SK-N-SH (cell line): ENCODE measurements at regions not wholly inside any gene's neighbourhood (a gene's known extent, or its start where the extent isn't known, plus 50 kb on each side); places are given as distances from the start of the nearest gene placed in this dataset.

Experiments used
- CTCF ChIA-PET: fragments of 300-600, 350-600 bp; formaldehyde crosslinking; extraction: SDS; loops from one replicate; lab custom pipeline; 2021; lab: Yijun Ruan, JAX
- POLR2A ChIA-PET: fragments of 350-600 bp; sonication (Branson Sonifier 250); formaldehyde crosslinking; extraction: SDS; loops from one replicate; lab custom pipeline; 2020; ENCODE audit warnings: antibody characterized with exemption, inconsistent platforms; lab: Yijun Ruan, JAX
- DNase-seq: peaks from one replicate; pipeline ENCODE4 v3.0.0; 2012
- H2AFZ ChIP-seq: fragments of 200-600 bp; sonication (generic); 2 replicates; pipeline ENCODE4 v1.8.1; 2016; ENCODE audit warnings: antibody characterized with exemption, mild to moderate bottlenecking, low read depth
- H3F3A ChIP-seq: fragments of 200-600 bp; sonication (generic); replicated peaks from 2 replicates; pipeline ENCODE3; 2016; ENCODE audit warnings: antibody characterized with exemption, mild to moderate bottlenecking; ENCODE audit not compliant: insufficient read depth
- H3K27ac ChIP-seq, 2 experiments: fragments of 200-500 bp in 1 of 2; fragments of 200-600 bp in 1 of 2; sonication (Bioruptor generic) in 1 of 2; sonication (generic), shearing (Covaris generic) in 1 of 2; 2 replicates each; pipeline versions ENCODE4 v1.5.1 to v1.6.1; 2014 to 2016; ENCODE audit warnings: low read depth in 2 of 2, inconsistent platforms in 1 of 2, low read length in 1 of 2, mild to moderate bottlenecking in 1 of 2, mixed read lengths in 1 of 2
- H3K27me3 ChIP-seq: fragments of 200-600 bp; sonication (generic), shearing (Covaris generic); 2 replicates; pipeline ENCODE4 v1.6.1; 2016; ENCODE audit warnings: mixed run types; ENCODE audit not compliant: insufficient read depth
- H3K36me3 ChIP-seq, 2 experiments: fragments of 200-500 bp in 1 of 2; fragments of 200-600 bp in 1 of 2; sonication (Bioruptor generic) in 1 of 2; sonication (generic) in 1 of 2; replicated peaks in 1 of 2; 2 replicates each; pipeline versions ENCODE3 to v1.5.1; 2014 to 2016; ENCODE audit warnings: low read length in 1 of 2, mild to moderate bottlenecking in 1 of 2; ENCODE audit not compliant: insufficient read depth in 2 of 2, control insufficient read depth in 1 of 2
- H3K4me1 ChIP-seq, 2 experiments: fragments of 200-500 bp in 1 of 2; fragments of 200-600 bp in 1 of 2; sonication (Bioruptor generic) in 1 of 2; sonication (generic), shearing (Covaris generic) in 1 of 2; 2 replicates each; pipeline versions ENCODE4 v1.5.1 to v1.6.1; 2014 to 2016; ENCODE audit warnings: low read depth in 1 of 2, low read length in 1 of 2, mixed run types in 1 of 2; ENCODE audit not compliant: insufficient read depth in 2 of 2, control insufficient read depth in 1 of 2
- H3K4me2 ChIP-seq: fragments of 200-600 bp; sonication (generic), shearing (Covaris generic); 2 replicates; pipeline ENCODE4 v1.6.1; 2017; ENCODE audit warnings: mixed run types
- H3K4me3 ChIP-seq, 2 experiments: fragments of 200-500 bp in 1 of 2; fragments of 200-600 bp in 1 of 2; sonication (Bioruptor generic) in 1 of 2; sonication (generic), shearing (Covaris generic) in 1 of 2; 2 replicates each; pipeline versions ENCODE4 v1.5.1 to v1.8.1; 2014 to 2016; ENCODE audit warnings: low read depth in 2 of 2, inconsistent platforms in 1 of 2, low read length in 1 of 2, mild to moderate bottlenecking in 1 of 2, mixed read lengths in 1 of 2, moderate library complexity in 1 of 2
- H3K79me2 ChIP-seq: fragments of 200-600 bp; sonication (generic); 2 replicates; pipeline ENCODE4 v1.8.1; 2017; ENCODE audit warnings: mild to moderate bottlenecking; ENCODE audit not compliant: insufficient read depth
- H3K9ac ChIP-seq: fragments of 200-600 bp; sonication (generic); 2 replicates; pipeline ENCODE4 v1.6.1; 2017; ENCODE audit warnings: mixed run types
- H3K9me2 ChIP-seq: fragments of 200-600 bp; sonication (generic); 2 replicates; pipeline ENCODE4 v1.6.1; 2017; ENCODE audit warnings: mixed run types
- H3K9me3 ChIP-seq: fragments of 200-600 bp; sonication (generic); 2 replicates; pipeline ENCODE4 v1.6.1; 2017; ENCODE audit warnings: mixed run types, mild to moderate bottlenecking, moderate library complexity
- H4K20me1 ChIP-seq: fragments of 200-600 bp; sonication (generic); 2 replicates; pipeline ENCODE4 v1.6.1; 2017; ENCODE audit warnings: mild to moderate bottlenecking, mixed run types; ENCODE audit not compliant: insufficient read depth
- EZH2phosphoT487 ChIP-seq: fragments of 200-600 bp; sonication (generic); IDR thresholded peaks from 2 replicates; pipeline ENCODE4 v1.6.1; 2017; ENCODE audit warnings: low read depth, mixed run types, mild to moderate bottlenecking, antibody characterized with exemption, moderate library complexity, borderline replicate concordance
- FOXJ3 ChIP-seq: sonication (generic); formaldehyde crosslinking; IDR thresholded peaks from 2 replicates; pipeline ENCODE4 v1.5.1; 2020; ENCODE audit warnings: mild to moderate bottlenecking, missing genetic modification reagents
- GABPA ChIP-seq: IDR thresholded peaks from 2 replicates; pipeline ENCODE4 v1.4.0; 2012; ENCODE audit warnings: low read depth, mild to moderate bottlenecking
- MEF2A ChIP-seq: IDR thresholded peaks from 2 replicates; pipeline ENCODE4 v1.4.0; 2012; ENCODE audit warnings: low read depth, borderline replicate concordance
- NFIC ChIP-seq: IDR thresholded peaks from 2 replicates; pipeline ENCODE4 v1.4.0; 2012; ENCODE audit warnings: borderline replicate concordance
- PBX3 ChIP-seq: IDR thresholded peaks from 2 replicates; pipeline ENCODE4; 2012
- POLR2AphosphoS5 ChIP-seq: IDR thresholded peaks from 2 replicates; pipeline ENCODE4 v1.6.1; 2012; ENCODE audit warnings: low read depth, low read length
- RAD21 ChIP-seq: IDR thresholded peaks from 2 replicates; pipeline ENCODE4 v1.6.1; 2012; ENCODE audit warnings: mild to moderate bottlenecking, low read length
- RCOR1 ChIP-seq: fragments of 150-350 bp; IDR thresholded peaks from 2 replicates; pipeline ENCODE4 v1.6.1; 2017; ENCODE audit warnings: antibody characterized with exemption, low read length
- RFX5 ChIP-seq: IDR thresholded peaks from 2 replicates; pipeline ENCODE4 v1.6.1; 2012; ENCODE audit warnings: mild to moderate bottlenecking, improper control_type of control experiment, low read length
- RXRA ChIP-seq: IDR thresholded peaks from 2 replicates; pipeline ENCODE4 v1.4.0; 2012; ENCODE audit warnings: low read depth, mild to moderate bottlenecking, borderline replicate concordance
- TEAD4 ChIP-seq: IDR thresholded peaks from 2 replicates; pipeline ENCODE4 v1.4.0; 2012; ENCODE audit warnings: mild to moderate bottlenecking, borderline replicate concordance; ENCODE audit not compliant: insufficient read depth
- YY1 ChIP-seq: IDR thresholded peaks from 2 replicates; pipeline ENCODE4 v1.4.0; 2012; ENCODE audit warnings: low read depth, mild to moderate bottlenecking
- ZBTB33 ChIP-seq: IDR thresholded peaks from 2 replicates; pipeline ENCODE4 v1.4.0; 2012; ENCODE audit warnings: low read depth, borderline replicate concordance
- WGBS: methylation state at CpG from one replicate; pipeline ENCODE4 v1.1.6; 2017; ENCODE audit warnings: low lambda C conversion rate; 5-methylcytosine and 5-hydroxymethylcytosine counted together
- TF ChIP-seq, protein P1 (sequence below): IDR thresholded peaks from 2 replicates; pipeline ENCODE4 v1.4.0; 2012; ENCODE audit warnings: low read depth

GRCh38 chr10:32163762-32164148 lies 107.5 kb upstream of the KIF5B start:
- ChIA-PET POLR2A (no interaction called here), CTCF (interaction anchor here (1.0 kb wide), 1 partner anchor 8 kb away, joined by 3 read pairs; no protein-coding TSS in a partner anchor)
- WGBS: 70% methylated on average over 9 of the region's 9 CpGs
- Histone ChIP-seq H3K27me3 (no peaks in the 10 kb centered on the region), H3K79me2 (no peaks in the 10 kb centered on the region), H3K4me1 (no peaks in the 10 kb centered on the region), H4K20me1 (no peaks in the 10 kb centered on the region), H3K27ac (no peak overlapping the region), H3F3A (no peaks in the 10 kb centered on the region), H3K36me3 (no peaks in the 10 kb centered on the region), H3K9me2 (no peaks in the 10 kb centered on the region), H2AFZ (no peak overlapping the region), H3K4me2 (no peak overlapping the region), H3K9ac (no peak overlapping the region), H3K4me3 (no peak overlapping the region), H3K9me3 (no peaks in the 10 kb centered on the region)
- no peak for TF ChIP-seq RAD21
- no peak for DNase-seq

DNA sequence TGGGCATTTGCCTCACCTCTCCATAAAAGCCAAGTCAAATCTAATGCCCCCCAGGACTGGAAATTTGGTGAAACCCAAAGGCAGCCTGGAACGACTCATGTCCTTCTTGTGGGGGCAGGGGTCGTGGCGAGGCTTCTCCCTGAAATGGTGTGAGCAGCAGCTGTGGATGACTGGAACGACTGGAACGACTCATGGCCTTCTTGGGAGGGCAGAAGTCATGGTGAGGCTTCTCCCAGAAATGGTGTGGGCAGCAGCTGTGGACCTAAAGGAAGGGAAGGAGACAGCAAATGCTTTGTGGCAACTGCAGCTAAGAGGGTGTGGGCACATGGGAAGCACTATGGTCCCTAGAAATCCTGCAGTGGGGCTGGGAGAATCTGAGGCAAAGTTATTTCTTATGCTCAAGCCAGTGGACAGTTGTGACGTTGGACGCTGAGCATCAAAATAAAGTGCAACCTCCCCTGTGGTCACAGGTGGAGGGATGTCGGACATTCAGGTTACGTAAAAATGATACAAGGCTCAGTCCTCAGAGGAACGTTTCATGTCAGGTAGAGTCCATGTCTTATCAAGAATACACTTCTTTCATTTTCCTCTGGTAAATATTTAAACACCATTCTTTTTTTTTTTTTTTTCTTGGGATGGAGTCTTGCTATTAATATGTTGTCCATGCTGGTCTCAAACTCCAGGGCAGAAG lies 107.0 kb upstream of the KIF5B start:
- Histone ChIP-seq H3K79me2 (no peaks in the 10 kb centered on the region), H3K4me2 (no peak overlapping the region), H3K9me3 (no peaks in the 10 kb centered on the region), H3K9me2 (no peaks in the 10 kb centered on the region), H3F3A (no peaks in the 10 kb centered on the region), H3K36me3 (no peaks in the 10 kb centered on the region), H4K20me1 (no peaks in the 10 kb centered on the region), H3K27me3 (no peaks in the 10 kb centered on the region), H3K27ac (no peak overlapping the region), H2AFZ (no peak overlapping the region), H3K9ac (no peak overlapping the region), H3K4me3 (no peak overlapping the region), H3K4me1 (no peaks in the 10 kb centered on the region)
- POLR2A ChIA-PET: no interaction called here
- DNase-seq: no peak
- WGBS: 65% methylated on average over 10 of the region's 10 CpGs
- CTCF ChIA-PET: interaction anchor here (1.0 kb wide), 1 partner anchor 8 kb away, joined by 3 read pairs; no protein-coding TSS in a partner anchor
- TF ChIP-seq GABPA: no peak
- no peak for TF ChIP-seq ZBTB33
- no peak for TF ChIP-seq RFX5
- TF ChIP-seq POLR2AphosphoS5: no peak
- no peak for TF ChIP-seq FOXJ3 (CRISPR knock-in tag)
- no peak for TF ChIP-seq EZH2phosphoT487
- no peak for TF ChIP-seq PBX3

GRCh38 chr10:32161586-32161985 lies 105.4 kb upstream of the KIF5B start:
- no peaks in the 10 kb centered on the region for H3K36me3 ChIP-seq
- no peaks in the 10 kb centered on the region for H4K20me1 ChIP-seq
- no peaks in the 10 kb centered on the region for H3K4me1 ChIP-seq
- WGBS: 93% methylated on average over 8 of the region's 8 CpGs
- no peaks in the 10 kb centered on the region for H3K27me3 ChIP-seq
- no peaks in the 10 kb centered on the region for H3K79me2 ChIP-seq
- H3K9me2 ChIP-seq: no peaks in the 10 kb centered on the region
- H3K9ac ChIP-seq: no peak overlapping the region
- DNase-seq: no peak
- H2AFZ ChIP-seq: no peak overlapping the region
- POLR2A ChIA-PET: no interaction called here
- H3K4me2 ChIP-seq: no peak overlapping the region
- H3F3A ChIP-seq: no peaks in the 10 kb centered on the region
- no peak for TF ChIP-seq RCOR1
- TF ChIP-seq TEAD4: no peak
- TF ChIP-seq MEF2A: no peak
- TF ChIP-seq, protein P1, sequence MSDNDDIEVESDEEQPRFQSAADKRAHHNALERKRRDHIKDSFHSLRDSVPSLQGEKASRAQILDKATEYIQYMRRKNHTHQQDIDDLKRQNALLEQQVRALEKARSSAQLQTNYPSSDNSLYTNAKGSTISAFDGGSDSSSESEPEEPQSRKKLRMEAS: no peak
- TF ChIP-seq NFIC: no peak
- no peak for TF ChIP-seq YY1
- no peak for TF ChIP-seq RXRA
- H3K4me3 ChIP-seq: no peak overlapping the region
- H3K27ac ChIP-seq: no peak overlapping the region
- CTCF ChIA-PET: no interaction called here
- no peaks in the 10 kb centered on the region for H3K9me3 ChIP-seq
